Amniotic epithelial cell (primary cell): ENCODE measurements at regions not wholly inside any gene's neighbourhood (a gene's known extent, or its start where the extent isn't known, plus 50 kb on each side); places are given as distances from the start of the nearest gene placed in this dataset.

Experiments
- DNase-seq: peaks from one replicate; pipeline ENCODE4 v3.0.0-alpha.2; 2010; ENCODE audit warnings: low read depth

DNA sequence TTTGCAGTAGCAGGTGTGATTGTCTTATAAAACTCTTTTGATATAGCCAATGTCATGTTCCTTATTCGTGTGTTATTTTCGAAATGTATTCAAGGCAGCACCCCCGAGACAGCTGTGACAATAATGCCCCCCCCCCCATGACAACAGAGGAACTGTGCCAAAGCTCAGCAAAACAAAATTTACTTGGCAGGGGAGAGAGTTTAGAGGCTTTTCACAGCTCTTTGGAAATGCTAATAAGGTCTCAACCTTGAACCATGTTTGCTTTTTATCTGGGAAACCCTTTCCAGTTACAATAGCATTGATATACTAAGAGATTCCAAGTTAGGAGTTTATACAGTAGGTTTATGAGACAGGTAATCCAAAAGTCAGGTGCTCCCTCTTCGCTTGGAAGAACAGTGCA, 56.4 kb upstream of the USP44 start:
- no peak for DNase-seq

GRCh38 chr12:95605875-95606274, 54.6 kb upstream of the USP44 start:
- DNase-seq, result peak; percentile 23

DNA sequence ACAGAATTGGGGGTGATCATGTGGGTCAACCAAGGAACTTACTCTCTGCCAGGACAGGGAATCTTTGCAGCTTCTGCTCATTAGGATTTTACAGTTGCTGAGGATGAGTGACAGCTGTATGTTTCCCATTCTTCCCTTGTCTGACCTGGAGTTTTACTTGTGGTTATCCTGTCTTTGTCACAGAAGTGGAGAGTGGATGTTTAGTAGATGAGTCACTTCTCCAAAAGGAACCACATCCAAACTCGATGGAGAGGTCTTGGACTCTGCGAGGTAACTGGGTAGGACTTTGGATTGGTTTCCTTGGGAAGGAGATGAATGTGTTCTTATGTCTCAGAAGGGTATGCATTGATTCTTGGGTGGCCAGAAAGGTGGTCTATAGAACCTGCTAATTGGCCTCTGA, 53.8 kb upstream of the USP44 start:
- DNase-seq, result peak; percentile 21

DNA sequence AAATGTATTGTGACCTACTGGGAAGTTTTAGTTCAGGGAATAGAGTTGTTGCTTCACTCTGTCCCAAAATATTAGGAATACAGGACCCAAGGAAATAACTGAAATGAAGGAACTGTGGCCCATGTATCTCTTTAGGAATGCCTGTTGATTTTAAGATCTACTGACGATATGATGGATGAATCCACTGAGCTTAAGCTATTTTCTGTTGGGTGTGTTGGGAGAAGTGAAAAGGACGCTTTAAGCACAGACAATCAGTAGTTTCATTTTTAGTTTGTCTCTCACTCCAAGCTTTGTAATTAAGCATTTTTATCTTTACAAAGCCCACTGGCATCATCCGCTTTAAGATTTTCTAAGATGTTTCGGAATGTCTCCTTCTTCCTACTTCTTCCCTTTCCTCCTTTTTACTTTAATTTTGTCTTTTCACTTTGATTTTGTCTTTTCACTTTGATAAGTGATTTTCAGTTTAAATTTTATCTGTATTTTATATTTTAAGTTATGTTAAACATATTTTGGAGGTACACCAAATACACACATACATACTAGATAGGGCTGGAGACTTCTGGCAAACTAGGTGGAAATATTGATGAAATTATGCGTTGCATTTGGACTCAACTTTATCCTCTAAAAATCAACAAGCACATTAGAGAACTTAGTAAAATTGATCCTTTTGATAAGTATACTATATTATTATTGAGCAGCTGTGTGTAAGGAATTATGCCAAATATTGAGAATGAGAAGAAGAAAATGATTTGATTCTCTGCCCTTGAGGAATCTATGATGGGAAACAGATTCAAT, 52.3 kb upstream of the USP44 start:
- DNase-seq, result no peak

DNA sequence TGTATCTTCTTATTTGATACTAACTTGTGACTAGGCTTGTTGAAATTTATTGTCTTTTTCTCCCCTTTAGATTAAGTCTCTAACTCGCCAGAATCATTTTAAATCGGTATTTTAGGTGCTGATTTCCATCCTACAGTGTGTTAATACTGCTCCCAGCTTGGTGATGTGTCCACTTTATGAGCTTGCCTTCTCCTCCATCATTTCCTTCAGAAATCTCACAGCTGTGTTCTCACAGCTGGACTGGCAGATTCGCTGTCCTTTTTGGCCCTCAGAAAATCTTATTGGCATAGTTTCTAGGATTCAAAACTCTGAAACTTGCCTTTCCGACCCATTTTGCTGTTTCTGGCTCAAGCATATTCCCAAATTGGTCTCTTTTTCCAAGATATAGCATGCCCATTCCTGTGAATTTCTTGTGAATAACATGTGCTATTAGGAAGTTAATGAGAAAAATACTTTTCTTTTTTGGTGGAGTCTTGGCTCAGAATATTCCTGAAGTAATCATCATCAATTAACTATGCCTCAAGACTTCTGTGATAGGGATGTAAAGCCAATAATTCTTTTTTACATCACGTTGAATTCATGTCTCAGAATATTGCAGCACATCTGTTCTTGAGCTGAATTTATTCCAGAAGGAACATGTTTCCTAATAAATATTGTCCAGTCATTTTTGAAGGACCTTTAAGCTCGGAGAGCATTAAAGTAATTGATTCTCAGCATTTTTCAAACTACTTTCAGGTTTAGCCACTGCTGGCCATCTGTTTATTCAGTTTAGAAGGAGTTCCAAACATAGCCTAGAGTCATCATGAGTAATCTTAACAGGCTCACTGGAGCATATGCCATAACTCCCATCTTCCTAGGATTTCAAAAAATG, 50.0 kb upstream of the USP44 start:
- DNase-seq, result no peak
